Muscle of leg (tissue), 3 donors: ENCODE measurements at regions not wholly inside any gene's neighbourhood (a gene's known extent, or its start where the extent isn't known, plus 50 kb on each side); places are given as distances from the start of the nearest gene placed in this dataset.

Experiments
- DNase-seq: peaks from one replicate; pipeline ENCODE4 v3.0.0; 2013
- H3K27ac ChIP-seq: one replicate; pipeline ENCODE4 v1.5.1; 2013; ENCODE audit warnings: mild to moderate bottlenecking, low read length, control low read depth
- H3K27me3 ChIP-seq: one replicate; pipeline ENCODE4 v1.6.1; 2013; ENCODE audit warnings: low read length; ENCODE audit not compliant: control insufficient read depth, insufficient read depth
- H3K36me3 ChIP-seq: one replicate; pipeline ENCODE4 v1.6.1; 2013; ENCODE audit warnings: low read length; ENCODE audit not compliant: control insufficient read depth, insufficient read depth
- H3K4me1 ChIP-seq: one replicate; pipeline ENCODE4 v1.6.1; 2013; ENCODE audit warnings: low read length; ENCODE audit not compliant: control insufficient read depth, insufficient read depth
- H3K4me3 ChIP-seq: one replicate; pipeline ENCODE4 v1.5.1; 2013; ENCODE audit warnings: low read length, control low read depth
- H3K9me3 ChIP-seq: replicated peaks from 2 replicates; pipeline ENCODE4 v1.6.1; 2013; ENCODE audit warnings: low read depth, low read length; ENCODE audit not compliant: control insufficient read depth
- WGBS: methylation state at CpG from one replicate; pipeline ENCODE4 v1.1.5; 2013; ENCODE audit warnings: missing lambda C conversion rate; ENCODE audit not compliant: insufficient coverage; 5-methylcytosine and 5-hydroxymethylcytosine counted together

DNA sequence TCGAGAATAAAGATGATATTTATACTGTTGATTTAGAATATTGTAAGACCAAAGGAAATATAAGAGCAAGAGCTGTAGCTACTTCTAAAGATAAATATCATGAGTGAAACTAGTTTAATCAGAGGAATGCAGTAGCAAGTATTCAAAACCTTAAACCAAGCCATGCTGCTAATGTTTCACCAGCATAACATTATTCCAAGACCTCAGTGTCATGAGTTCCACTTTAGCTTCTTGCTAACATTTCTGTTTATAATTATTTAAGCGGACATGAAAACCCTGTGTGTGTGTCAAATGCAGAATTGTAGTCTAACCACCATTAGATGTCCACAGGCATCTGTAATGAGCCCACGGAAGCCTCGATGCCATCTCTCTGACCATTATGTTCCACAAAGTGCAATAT, 752.6 kb upstream of the MARCKS start:
- peaks cover 3% of the 10 kb centered on the region for H3K9me3 ChIP-seq
- no peak for DNase-seq
- H3K36me3 ChIP-seq, result no peaks in the 10 kb centered on the region
- no peaks in the 10 kb centered on the region for H3K27me3 ChIP-seq
- H3K27ac ChIP-seq, result no peak overlapping the region
- WGBS, result no CpG with 5 or more reads among the region's 4 CpGs
- no peaks in the 10 kb centered on the region for H3K4me1 ChIP-seq
- no peak overlapping the region for H3K4me3 ChIP-seq

DNA sequence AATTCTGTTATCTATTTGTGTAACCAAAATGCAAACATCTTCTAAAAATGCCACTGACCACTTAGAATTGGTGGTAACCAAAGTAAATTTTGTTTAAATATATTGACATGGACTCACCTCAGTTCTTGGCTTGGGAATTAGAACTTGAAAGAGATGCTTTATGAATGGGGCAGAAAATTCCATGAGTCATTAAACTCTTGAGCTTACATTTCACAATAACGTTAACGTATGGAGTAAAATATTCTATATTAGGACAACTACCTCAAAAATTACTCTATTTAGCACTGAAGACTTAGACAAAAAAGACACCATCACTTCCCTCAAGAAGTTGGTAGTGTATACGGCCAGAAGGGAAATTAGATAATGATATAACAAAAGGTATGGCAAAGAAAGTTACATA, 752.2 kb upstream of the MARCKS start:
- Histone ChIP-seq H3K4me1 (no peaks in the 10 kb centered on the region), H3K27ac (no peak overlapping the region), H3K4me3 (no peak overlapping the region), H3K27me3 (no peaks in the 10 kb centered on the region), H3K36me3 (no peaks in the 10 kb centered on the region), H3K9me3 (peaks cover 3% of the 10 kb centered on the region)
- WGBS, result no CpG with 5 or more reads among the region's 3 CpGs
- no peak for DNase-seq

DNA sequence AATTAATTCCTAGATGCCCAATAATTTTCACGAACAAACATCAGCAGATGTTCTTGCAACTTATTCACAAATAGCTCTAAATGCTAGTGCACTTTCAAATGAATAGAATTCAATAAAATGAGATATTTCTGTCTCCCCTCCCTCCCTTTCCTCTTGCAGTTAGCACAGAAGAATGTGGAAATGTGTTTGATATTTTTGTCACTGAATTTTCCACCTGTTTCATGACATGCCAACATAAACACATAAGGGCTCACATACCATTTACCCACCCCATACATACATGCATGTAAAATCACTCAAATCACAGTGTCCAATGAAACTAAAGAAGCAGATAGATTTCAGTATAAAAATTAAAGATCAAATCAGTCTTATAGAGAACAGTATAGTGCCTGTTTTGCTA, 746.9 kb upstream of the MARCKS start:
- no peak for DNase-seq

DNA sequence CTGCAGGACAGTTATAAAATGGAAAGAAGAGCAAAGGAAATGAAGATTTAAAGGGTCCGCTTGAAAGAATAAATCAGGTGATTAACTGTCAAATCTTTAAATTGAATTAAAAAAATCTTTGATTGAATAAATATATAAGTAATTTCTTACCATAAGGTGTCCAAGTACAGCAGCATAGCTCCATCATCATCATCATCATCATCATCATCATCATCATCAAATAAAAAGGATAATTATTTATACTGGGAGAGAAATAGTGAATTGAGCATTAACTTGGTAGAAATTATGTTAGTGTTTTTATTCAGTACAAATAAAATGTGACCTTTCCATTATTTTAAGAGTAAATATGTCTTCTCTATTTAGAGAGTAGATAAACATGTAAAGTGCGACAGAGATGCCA, 745.6 kb upstream of the MARCKS start:
- H3K36me3 ChIP-seq, result no peaks in the 10 kb centered on the region
- no peak overlapping the region for H3K27ac ChIP-seq
- no peak overlapping the region for H3K4me3 ChIP-seq
- H3K4me1 ChIP-seq, result no peaks in the 10 kb centered on the region
- H3K9me3 ChIP-seq, result peaks cover 6% of the 10 kb centered on the region
- no peak for DNase-seq
- no peaks in the 10 kb centered on the region for H3K27me3 ChIP-seq
- WGBS, result no CpG with 5 or more reads among the region's 2 CpGs

More for the DNA sequence above, 746.9 kb upstream of the MARCKS start:
- no peaks in the 10 kb centered on the region for H3K4me1 ChIP-seq
- no peaks in the 10 kb centered on the region for H3K27me3 ChIP-seq
- H3K9me3 ChIP-seq, result peaks cover 3% of the 10 kb centered on the region
- H3K27ac ChIP-seq, result no peak overlapping the region
- no peaks in the 10 kb centered on the region for H3K36me3 ChIP-seq
- no CpG with 5 or more reads among the region's 1 CpG for WGBS
- H3K4me3 ChIP-seq, result no peak overlapping the region

DNA sequence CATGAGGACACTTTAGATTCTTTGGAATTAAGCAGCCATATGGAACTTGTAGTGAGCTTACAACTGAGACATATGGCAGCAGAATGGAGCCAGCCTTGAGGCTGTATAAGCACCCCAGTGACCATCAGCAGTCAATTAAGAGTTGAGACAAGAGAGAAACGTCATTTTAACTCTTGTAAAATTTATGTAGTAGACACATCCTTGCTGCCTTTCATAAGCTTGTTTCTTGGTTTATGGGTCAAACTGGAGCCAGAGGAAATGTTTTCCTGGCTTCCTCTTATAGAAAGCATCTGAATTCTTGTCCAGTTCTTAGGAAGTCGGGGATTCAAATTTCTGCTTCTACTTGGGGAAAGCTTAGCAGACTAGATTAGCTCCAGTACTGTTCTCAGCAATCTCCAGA, 745.1 kb upstream of the MARCKS start:
- WGBS, result no CpG with 5 or more reads among the region's 2 CpGs
- no peak for DNase-seq
- Histone ChIP-seq H3K4me1 (no peaks in the 10 kb centered on the region), H3K4me3 (no peak overlapping the region), H3K27me3 (no peaks in the 10 kb centered on the region), H3K9me3 (peaks cover 9% of the 10 kb centered on the region), H3K36me3 (no peaks in the 10 kb centered on the region), H3K27ac (no peak overlapping the region)

DNA sequence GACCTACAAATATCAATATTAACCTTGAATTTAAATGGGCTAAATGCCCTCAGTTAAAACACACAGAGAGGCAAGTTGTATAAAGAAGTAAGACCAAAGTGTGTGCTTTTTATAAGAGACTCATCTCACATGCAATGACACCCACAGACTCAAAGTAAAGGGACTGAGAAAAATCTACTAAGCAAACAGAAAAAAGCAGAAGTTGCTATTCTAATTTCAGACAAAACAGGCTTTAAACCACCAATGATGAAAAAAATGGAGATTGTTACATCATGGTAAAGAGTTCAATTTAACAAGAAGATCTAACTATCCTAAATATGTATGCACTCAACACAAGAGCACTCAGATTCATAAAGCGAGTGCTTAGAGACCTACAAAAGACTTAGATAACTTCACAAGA, 741.9 kb upstream of the MARCKS start:
- Histone ChIP-seq H3K4me3 (no peak overlapping the region), H3K4me1 (no peaks in the 10 kb centered on the region), H3K27ac (no peak overlapping the region), H3K27me3 (no peaks in the 10 kb centered on the region), H3K9me3 (peaks cover 8% of the 10 kb centered on the region), H3K36me3 (no peaks in the 10 kb centered on the region)
- WGBS, result no CpG with 5 or more reads among the region's 1 CpG
- no peak for DNase-seq

DNA sequence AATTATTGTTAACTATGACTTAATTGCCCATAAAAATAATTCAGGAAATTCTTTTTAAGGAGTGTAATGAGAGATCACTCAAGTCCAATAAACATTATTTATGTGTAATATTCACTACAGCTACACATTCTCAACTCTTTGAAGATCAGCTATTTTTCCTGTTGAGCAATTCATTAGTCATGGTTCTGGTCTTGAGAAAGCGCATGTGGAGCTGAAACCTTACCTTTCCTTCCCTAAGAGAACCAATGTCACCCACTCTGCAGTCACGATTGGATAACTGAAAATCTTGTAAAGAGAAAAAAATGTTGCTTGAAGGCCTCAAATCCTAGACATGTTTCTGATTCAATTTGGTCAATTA, 736.9 kb upstream of the MARCKS start:
- H3K9me3 ChIP-seq, result peaks cover 8% of the 10 kb centered on the region
- H3K4me3 ChIP-seq, result no peak overlapping the region
- peaks cover 5% of the 10 kb centered on the region for H3K4me1 ChIP-seq
- H3K27ac ChIP-seq, result no peak overlapping the region
- H3K36me3 ChIP-seq, result no peaks in the 10 kb centered on the region
- H3K27me3 ChIP-seq, result no peaks in the 10 kb centered on the region
- DNase-seq, result no peak
- no CpG with 5 or more reads among the region's 2 CpGs for WGBS

DNA sequence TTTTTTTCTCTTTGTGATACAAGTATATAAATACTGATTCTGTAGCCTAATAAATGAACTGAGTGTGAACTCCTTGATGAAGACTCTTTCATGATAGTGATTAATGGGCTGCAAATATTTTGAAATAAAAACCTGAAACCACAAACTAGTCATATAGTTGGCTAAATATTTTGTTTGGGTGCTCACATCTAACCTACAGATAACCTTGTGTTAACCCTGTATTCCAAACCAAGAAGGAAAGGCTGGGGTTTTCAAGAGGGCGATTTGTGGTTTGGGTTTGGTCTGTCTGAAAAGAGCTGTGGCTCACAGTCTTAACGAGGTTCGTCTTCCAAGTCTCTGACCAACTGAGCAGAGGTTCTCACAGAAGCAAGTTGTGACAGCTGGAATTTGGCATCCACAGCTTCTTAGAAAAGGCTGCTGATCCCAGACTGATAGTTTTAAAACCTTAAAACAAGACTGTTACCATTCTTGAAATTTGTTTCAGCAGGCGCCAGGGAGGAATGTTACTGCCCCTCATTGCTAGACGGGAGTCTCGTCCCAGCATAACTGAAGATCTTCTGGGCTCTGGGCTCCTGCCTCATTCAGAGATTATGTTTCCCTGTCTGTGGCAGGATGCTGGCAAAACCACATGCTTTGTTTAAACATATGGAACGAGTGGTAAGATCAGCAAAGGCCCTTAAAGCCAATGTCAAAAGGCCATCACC, 736.4 kb upstream of the MARCKS start:
- DNase-seq, result peak; percentile 15

DNA sequence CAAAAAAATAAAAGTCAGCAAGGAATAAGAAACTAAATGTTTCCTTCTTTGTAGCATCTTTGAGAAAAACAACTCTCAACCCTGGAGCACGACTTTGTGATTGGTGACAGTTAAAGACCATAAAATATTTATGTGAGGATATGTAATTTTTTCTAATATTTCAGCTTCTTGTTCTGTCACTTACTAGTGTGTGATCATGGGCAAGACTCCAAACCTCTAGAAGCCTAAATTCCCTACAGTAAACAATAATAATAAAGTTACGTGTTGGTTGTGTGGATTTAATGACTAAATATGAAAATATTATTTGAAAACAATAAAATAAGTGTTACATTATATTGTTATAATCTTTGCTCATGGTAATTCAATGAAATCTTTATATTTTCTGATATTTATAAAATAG, 735.6 kb upstream of the MARCKS start:
- H3K4me3 ChIP-seq, result no peak overlapping the region
- no peaks in the 10 kb centered on the region for H3K27me3 ChIP-seq
- no peaks in the 10 kb centered on the region for H3K36me3 ChIP-seq
- WGBS, result no CpG with 5 or more reads among the region's 2 CpGs
- H3K9me3 ChIP-seq, result peaks cover 4% of the 10 kb centered on the region
- H3K4me1 ChIP-seq, result peaks cover 5% of the 10 kb centered on the region
- no peak overlapping the region for H3K27ac ChIP-seq
- DNase-seq, result no peak

More for the DNA sequence above, 736.4 kb upstream of the MARCKS start:
- H3K4me1 ChIP-seq, result peaks cover 5% of the 10 kb centered on the region
- 53% methylated on average over 5 of the region's 7 CpGs for WGBS
- no peak overlapping the region for H3K27ac ChIP-seq
- no peaks in the 10 kb centered on the region for H3K36me3 ChIP-seq
- peaks cover 8% of the 10 kb centered on the region for H3K9me3 ChIP-seq
- no peaks in the 10 kb centered on the region for H3K27me3 ChIP-seq
- no peak overlapping the region for H3K4me3 ChIP-seq

DNA sequence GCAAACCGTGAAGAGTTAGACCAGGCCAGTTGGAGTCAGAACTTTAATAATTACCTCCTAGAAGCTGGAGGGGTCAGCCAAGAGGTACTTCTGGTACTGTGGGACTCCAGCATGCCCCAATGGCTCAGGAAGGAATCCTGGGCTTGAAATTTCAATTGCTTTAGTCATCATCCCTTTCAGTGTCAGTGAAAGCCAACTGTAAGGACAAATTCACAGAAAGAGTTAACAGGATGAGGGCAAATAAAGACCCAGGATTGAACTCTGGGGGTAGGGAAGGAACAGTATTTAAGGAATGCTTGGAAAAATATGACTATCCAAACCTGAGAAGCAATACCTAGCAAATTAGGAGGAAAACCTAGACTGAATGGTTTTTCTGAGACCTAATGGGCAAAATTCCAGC, 735.1 kb upstream of the MARCKS start:
- peaks cover 2% of the 10 kb centered on the region for H3K9me3 ChIP-seq
- no CpG with 5 or more reads among the region's 1 CpG for WGBS
- no peak overlapping the region for H3K27ac ChIP-seq
- H3K4me3 ChIP-seq, result no peak overlapping the region
- peaks cover 5% of the 10 kb centered on the region for H3K4me1 ChIP-seq
- no peaks in the 10 kb centered on the region for H3K27me3 ChIP-seq
- no peaks in the 10 kb centered on the region for H3K36me3 ChIP-seq
- DNase-seq, result peak; percentile 47

DNA sequence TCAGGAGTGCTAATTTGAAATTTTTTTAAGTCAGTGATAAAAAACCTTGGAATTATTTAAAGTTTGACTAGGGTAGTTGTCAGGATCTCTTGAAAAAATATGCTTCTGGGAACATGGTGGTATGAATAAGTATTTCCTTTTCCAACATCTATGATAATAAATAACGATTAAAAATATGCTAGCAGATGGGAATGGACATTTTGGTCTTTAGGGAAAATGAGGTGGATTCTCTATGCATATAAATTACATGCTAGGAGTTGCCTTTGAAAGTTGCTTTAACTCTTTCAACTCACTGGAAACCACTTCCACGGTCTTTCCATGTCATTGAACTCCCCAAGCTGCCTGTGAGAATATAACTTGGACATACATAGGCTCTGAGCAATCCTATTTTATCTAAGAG, 731.5 kb upstream of the MARCKS start:
- H3K4me1 ChIP-seq, result peaks cover 5% of the 10 kb centered on the region
- DNase-seq, result no peak
- H3K36me3 ChIP-seq, result no peaks in the 10 kb centered on the region
- no peaks in the 10 kb centered on the region for H3K9me3 ChIP-seq
- no peak overlapping the region for H3K27ac ChIP-seq
- H3K27me3 ChIP-seq, result no peaks in the 10 kb centered on the region
- no peak overlapping the region for H3K4me3 ChIP-seq
- WGBS, result no CpG with 5 or more reads among the region's 2 CpGs
